ENCODE measurements at regions not wholly inside any gene's neighbourhood (a gene's known extent, or its start where the extent isn't known, plus 50 kb on each side); places are given as distances from the start of the nearest gene placed in this dataset.

DNA sequence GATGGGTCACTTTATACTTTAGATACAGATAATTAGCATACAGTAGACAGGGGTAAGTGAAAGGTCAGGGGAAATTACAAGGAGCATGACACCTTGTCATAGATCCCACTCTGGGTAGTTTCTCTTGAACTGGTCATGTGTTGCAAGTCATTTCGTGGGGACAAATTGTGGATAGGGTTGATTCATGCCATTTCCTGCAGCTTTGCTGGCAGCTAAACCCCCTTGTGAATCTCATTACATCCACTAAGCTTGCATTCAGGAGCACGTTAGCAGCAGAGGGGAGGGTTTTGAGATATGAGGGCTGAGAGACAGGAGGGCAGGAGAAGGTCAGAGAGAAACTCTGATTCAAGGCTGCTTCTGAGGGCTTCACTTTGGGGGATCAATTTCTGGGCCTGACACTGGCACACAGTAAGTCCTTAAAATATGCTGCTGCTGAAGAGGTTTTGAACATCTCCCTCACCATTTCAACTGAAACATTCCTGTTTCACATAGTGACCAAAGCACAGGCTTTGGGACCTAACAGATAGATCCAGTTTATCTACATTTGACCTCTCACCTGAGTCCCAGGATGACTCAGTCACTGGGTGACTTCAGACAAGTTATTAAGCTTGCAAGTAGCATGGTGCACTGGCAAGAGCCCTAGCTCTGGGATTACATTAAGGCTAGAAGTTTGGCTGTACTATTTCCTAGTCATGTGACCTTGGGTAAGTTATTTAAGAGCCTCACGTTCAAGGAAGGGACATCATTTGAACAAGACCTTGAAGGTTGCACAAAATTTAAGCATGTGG is 206.0 kb upstream of the USP24 start:
- TF ChIP-seq POLR2A (IDR thresholded peaks at IDR 0.05) (no peak), EP300 (IDR thresholded peaks at IDR 0.05) (no peak), POLR2AphosphoS5 (IDR thresholded peaks at IDR 0.05) (no peak)
- TF ChIP-seq, protein P1, sequence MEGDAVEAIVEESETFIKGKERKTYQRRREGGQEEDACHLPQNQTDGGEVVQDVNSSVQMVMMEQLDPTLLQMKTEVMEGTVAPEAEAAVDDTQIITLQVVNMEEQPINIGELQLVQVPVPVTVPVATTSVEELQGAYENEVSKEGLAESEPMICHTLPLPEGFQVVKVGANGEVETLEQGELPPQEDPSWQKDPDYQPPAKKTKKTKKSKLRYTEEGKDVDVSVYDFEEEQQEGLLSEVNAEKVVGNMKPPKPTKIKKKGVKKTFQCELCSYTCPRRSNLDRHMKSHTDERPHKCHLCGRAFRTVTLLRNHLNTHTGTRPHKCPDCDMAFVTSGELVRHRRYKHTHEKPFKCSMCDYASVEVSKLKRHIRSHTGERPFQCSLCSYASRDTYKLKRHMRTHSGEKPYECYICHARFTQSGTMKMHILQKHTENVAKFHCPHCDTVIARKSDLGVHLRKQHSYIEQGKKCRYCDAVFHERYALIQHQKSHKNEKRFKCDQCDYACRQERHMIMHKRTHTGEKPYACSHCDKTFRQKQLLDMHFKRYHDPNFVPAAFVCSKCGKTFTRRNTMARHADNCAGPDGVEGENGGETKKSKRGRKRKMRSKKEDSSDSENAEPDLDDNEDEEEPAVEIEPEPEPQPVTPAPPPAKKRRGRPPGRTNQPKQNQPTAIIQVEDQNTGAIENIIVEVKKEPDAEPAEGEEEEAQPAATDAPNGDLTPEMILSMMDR (IDR thresholded peaks at IDR 0.05), result no peak

Data from suprapubic skin (tissue), 4 donors.